ENCODE measurements at regions not wholly inside any gene's neighbourhood (a gene's known extent, or its start where the extent isn't known, plus 50 kb on each side); places are given as distances from the start of the nearest gene placed in this dataset.

- no peak for TF ChIP-seq POLR2A (IDR thresholded peaks at IDR 0.05; ENCODE audit: borderline replicate concordance, extremely low read depth, insufficient read depth, insufficient read length)
- TF ChIP-seq REST (IDR thresholded peaks at IDR 0.05; ENCODE audit: low read depth) = no peak
- no peak for TF ChIP-seq CTCF (IDR thresholded peaks at IDR 0.05 in 2 of 3, conservative IDR thresholded peaks at IDR 0.05 in 1 of 3; ENCODE audit: borderline replicate concordance in 1 of 3, insufficient read depth in 1 of 3, low read depth in 2 of 3, low read length in 2 of 3)
- no peak for TF ChIP-seq ELF1 (IDR thresholded peaks at IDR 0.05; ENCODE audit: borderline replicate concordance, low read depth)
- TF ChIP-seq RAD21 (IDR thresholded peaks at IDR 0.05; ENCODE audit: low read depth) = no peak
- no peak for TF ChIP-seq ZFX (IDR thresholded peaks at IDR 0.05)
Measured at GRCh38 chr2:194327196-194327888, 1329.7 kb upstream of the SLC39A10 start.

Data from HCT116 (cell line).